NB4 (cell line): ENCODE measurements at regions not wholly inside any gene's neighbourhood (a gene's known extent, or its start where the extent isn't known, plus 50 kb on each side); places are given as distances from the start of the nearest gene placed in this dataset.

Experiments
- CTCF ChIP-seq: IDR thresholded peaks from one replicate; pipeline ENCODE4 v1.5.1; 2012; ENCODE audit warnings: low read depth, low read length
- MYC ChIP-seq: IDR thresholded peaks from 2 replicates; pipeline ENCODE4 v1.6.1; 2011; ENCODE audit warnings: low read depth, low read length
- POLR2A ChIP-seq: IDR thresholded peaks from 2 replicates; pipeline ENCODE4 v1.6.1; 2011; ENCODE audit warnings: mild to moderate bottlenecking; ENCODE audit not compliant: insufficient read length; ENCODE audit errors: extremely low read depth
- TF ChIP-seq, protein P1 (sequence below): IDR thresholded peaks from 2 replicates; pipeline ENCODE4 v1.6.1; 2011; ENCODE audit warnings: low read depth, low read length

DNA sequence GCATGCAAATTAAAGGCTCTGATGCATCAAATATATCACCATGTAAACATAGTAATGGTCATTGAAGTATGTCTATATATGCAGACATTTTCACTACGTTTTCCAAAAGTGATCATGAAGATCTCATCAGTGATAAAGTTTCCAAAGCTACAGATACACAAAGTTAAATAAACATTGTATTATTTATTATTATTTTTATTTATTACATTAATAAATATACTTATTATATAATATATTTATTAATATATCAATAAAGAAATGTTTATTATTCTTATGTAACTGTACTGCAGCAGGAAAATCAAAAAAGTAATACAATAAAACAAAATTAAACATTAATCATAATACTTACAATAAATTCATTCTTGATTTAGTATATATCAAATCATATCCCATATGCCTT is 791.2 kb downstream of the GBE1 start:
- no peak for TF ChIP-seq POLR2A
- TF ChIP-seq CTCF: no peak
- TF ChIP-seq, protein P1, sequence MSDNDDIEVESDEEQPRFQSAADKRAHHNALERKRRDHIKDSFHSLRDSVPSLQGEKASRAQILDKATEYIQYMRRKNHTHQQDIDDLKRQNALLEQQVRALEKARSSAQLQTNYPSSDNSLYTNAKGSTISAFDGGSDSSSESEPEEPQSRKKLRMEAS: no peak
- TF ChIP-seq MYC: no peak
